H9 (cell line): ENCODE measurements at regions not wholly inside any gene's neighbourhood (a gene's known extent, or its start where the extent isn't known, plus 50 kb on each side); places are given as distances from the start of the nearest gene placed in this dataset.

Experiments used
- DNase-seq: peaks from one replicate; pipeline ENCODE4 v3.0.0-alpha.2; 2017
- H2AFZ ChIP-seq: one replicate; pipeline ENCODE4 v1.6.1; 2013; ENCODE audit warnings: mild to moderate bottlenecking, low read length, control low read depth, moderate library complexity
- H2AK5ac ChIP-seq: 2 replicates; pipeline ENCODE4 v1.6.1; 2013; ENCODE audit warnings: low read length, control low read depth, mixed read lengths; ENCODE audit not compliant: insufficient read length
- H2BK120ac ChIP-seq: one replicate; pipeline ENCODE4 v1.6.1; 2013; ENCODE audit warnings: low read depth, mild to moderate bottlenecking, low read length, control low read depth, inconsistent platforms; ENCODE audit not compliant: poor library complexity, severe bottlenecking
- H2BK12ac ChIP-seq: 2 replicates; pipeline ENCODE4 v1.6.1; 2013; ENCODE audit warnings: low read length, control low read depth, mixed read lengths, low read depth; ENCODE audit not compliant: insufficient read length
- H2BK15ac ChIP-seq: 2 replicates; pipeline ENCODE4 v1.6.1; 2013; ENCODE audit warnings: low read depth, low read length, control low read depth
- H2BK20ac ChIP-seq: one replicate; pipeline ENCODE4 v1.6.1; 2013; ENCODE audit warnings: low read depth, mild to moderate bottlenecking, low read length, control low read depth, inconsistent platforms; ENCODE audit not compliant: poor library complexity, severe bottlenecking
- H2BK5ac ChIP-seq: 2 replicates; pipeline ENCODE4 v1.6.1; 2013; ENCODE audit warnings: low read length, control low read depth, mixed read lengths; ENCODE audit not compliant: insufficient read length
- H3K14ac ChIP-seq: 2 replicates; pipeline ENCODE4 v1.6.1; 2013; ENCODE audit warnings: low read length, control low read depth; ENCODE audit not compliant: insufficient read depth
- H3K18ac ChIP-seq: 2 replicates; pipeline ENCODE4 v1.6.1; 2013; ENCODE audit warnings: low read depth, mild to moderate bottlenecking, mixed read lengths, low read length, control low read depth; ENCODE audit not compliant: insufficient read length
- H3K23ac ChIP-seq: 2 replicates; pipeline ENCODE4 v1.6.1; 2013; ENCODE audit warnings: low read length, control low read depth, mixed read lengths, low read depth; ENCODE audit not compliant: insufficient read length
- H3K23me2 ChIP-seq: 2 replicates; pipeline ENCODE4 v1.6.1; 2013; ENCODE audit warnings: low read depth, mild to moderate bottlenecking, mixed read lengths, low read length, control low read depth; ENCODE audit not compliant: insufficient read length, poor library complexity, severe bottlenecking
- H3K27ac ChIP-seq: 2 replicates; pipeline ENCODE4 v1.5.1; 2013; ENCODE audit warnings: low read length, control low read depth, mixed read lengths, low read depth; ENCODE audit not compliant: insufficient read length
- H3K27me3 ChIP-seq: 2 replicates; pipeline ENCODE4 v1.6.1; 2013; ENCODE audit warnings: low read length, control low read depth, inconsistent platforms; ENCODE audit not compliant: insufficient read depth
- H3K4ac ChIP-seq: 2 replicates; pipeline ENCODE4 v1.6.1; 2013; ENCODE audit warnings: low read depth, mild to moderate bottlenecking, control low read depth, inconsistent platforms, low read length, moderate library complexity
- H3K4me1 ChIP-seq: 2 replicates; pipeline ENCODE4 v1.6.1; 2013; ENCODE audit warnings: low read length, control low read depth, inconsistent platforms; ENCODE audit not compliant: insufficient read depth
- H3K4me2 ChIP-seq: 2 replicates; pipeline ENCODE4 v1.6.1; 2013; ENCODE audit warnings: low read length, control low read depth, mixed read lengths; ENCODE audit not compliant: insufficient read length, insufficient read depth
- H3K56ac ChIP-seq: 2 replicates; pipeline ENCODE4 v1.6.1; 2013; ENCODE audit warnings: low read depth, mild to moderate bottlenecking, mixed read lengths, low read length, control low read depth; ENCODE audit not compliant: insufficient read length
- H3K79me1 ChIP-seq: 2 replicates; pipeline ENCODE4 v1.6.1; 2013; ENCODE audit warnings: low read depth, mild to moderate bottlenecking, moderate library complexity, low read length, control low read depth, inconsistent platforms; ENCODE audit not compliant: insufficient read depth, poor library complexity, severe bottlenecking
- H3K79me2 ChIP-seq: 2 replicates; pipeline ENCODE4 v1.6.1; 2013; ENCODE audit warnings: low read length, control low read depth, inconsistent platforms; ENCODE audit not compliant: insufficient read depth
- H3K9ac ChIP-seq: 2 replicates; pipeline ENCODE4 v1.6.1; 2013; ENCODE audit warnings: low read length, control low read depth, mixed read lengths; ENCODE audit not compliant: insufficient read length; ENCODE audit errors: extremely low read depth
- H3K9me3 ChIP-seq: one replicate; pipeline ENCODE4 v1.6.1; 2013; ENCODE audit warnings: low read depth, low read length, inconsistent platforms; ENCODE audit not compliant: control insufficient read depth
- H3T11ph ChIP-seq: one replicate; pipeline ENCODE4 v1.6.1; 2013; ENCODE audit warnings: mild to moderate bottlenecking, low read length, control low read depth, inconsistent platforms
- H4K20me1 ChIP-seq: one replicate; pipeline ENCODE4 v1.6.1; 2013; ENCODE audit not compliant: control insufficient read depth, insufficient read length, insufficient read depth
- H4K5ac ChIP-seq: 2 replicates; pipeline ENCODE4 v1.6.1; 2013; ENCODE audit warnings: low read depth, mild to moderate bottlenecking, mixed read lengths, low read length, control low read depth; ENCODE audit not compliant: insufficient read length
- H4K8ac ChIP-seq: replicated peaks from 2 replicates; pipeline ENCODE4 v1.6.1; 2013; ENCODE audit warnings: low read length, control low read depth, mixed read lengths, low read depth; ENCODE audit not compliant: insufficient read length
- H4K91ac ChIP-seq: 2 replicates; pipeline ENCODE4 v1.6.1; 2013; ENCODE audit warnings: low read depth, mild to moderate bottlenecking, moderate library complexity, mixed read lengths, low read length, control low read depth; ENCODE audit not compliant: insufficient read length
- H3K27ac Mint-ChIP-seq, 3 experiments: 2 replicates in 2 of 3; 3 replicates in 1 of 3; pipeline ENCODE4 v1.8.0; 2020 to 2021; ENCODE audit warnings: mixed read lengths in 3 of 3, mild to moderate bottlenecking in 1 of 3, moderate library complexity in 1 of 3
- H3K27me3 Mint-ChIP-seq: 2 replicates; pipeline ENCODE4 v1.8.0; 2021; ENCODE audit warnings: low read depth, mild to moderate bottlenecking, moderate library complexity, mixed read lengths
- H3K36me3 Mint-ChIP-seq, 3 experiments: 2 replicates in 2 of 3; 3 replicates in 1 of 3; pipeline ENCODE4 v1.8.0; 2020 to 2021; ENCODE audit warnings: low read depth in 3 of 3, mixed read lengths in 3 of 3; ENCODE audit not compliant: insufficient read depth in 1 of 3
- H3K4me1 Mint-ChIP-seq, 2 experiments: 2 replicates each; pipeline ENCODE4 v1.8.0; 2020; ENCODE audit warnings: mixed read lengths in 2 of 2
- H3K4me3 Mint-ChIP-seq, 2 experiments: 2 replicates in 1 of 2; 3 replicates in 1 of 2; pipeline ENCODE4 v1.8.0; 2020 to 2021; ENCODE audit warnings: mild to moderate bottlenecking in 2 of 2, mixed read lengths in 2 of 2, moderate library complexity in 1 of 2
- H3K9me3 Mint-ChIP-seq, 2 experiments: 2 replicates in 1 of 2; 3 replicates in 1 of 2; pipeline ENCODE4 v1.8.0; 2020; ENCODE audit warnings: mild to moderate bottlenecking in 2 of 2, mixed read lengths in 2 of 2, moderate library complexity in 1 of 2
- WGBS: extraction: QIAGEN DNeasy Blood & Tissue Kit; methylation state at CpG from one replicate; pipeline ENCODE4 v1.1.7; 2013; ENCODE audit warnings: missing lambda C conversion rate, low lambda C conversion rate, mixed read lengths; ENCODE audit not compliant: insufficient read length; ENCODE audit errors: extremely low coverage; 5-methylcytosine and 5-hydroxymethylcytosine counted together
- TF ChIP-seq, protein P1 (sequence below): fragments of 200-600 bp; sonication (generic); conservative IDR thresholded peaks from 3 replicates; pipeline ENCODE4 v1.8.0; 2021; ENCODE audit warnings: antibody characterized with exemption, mild to moderate bottlenecking

DNA sequence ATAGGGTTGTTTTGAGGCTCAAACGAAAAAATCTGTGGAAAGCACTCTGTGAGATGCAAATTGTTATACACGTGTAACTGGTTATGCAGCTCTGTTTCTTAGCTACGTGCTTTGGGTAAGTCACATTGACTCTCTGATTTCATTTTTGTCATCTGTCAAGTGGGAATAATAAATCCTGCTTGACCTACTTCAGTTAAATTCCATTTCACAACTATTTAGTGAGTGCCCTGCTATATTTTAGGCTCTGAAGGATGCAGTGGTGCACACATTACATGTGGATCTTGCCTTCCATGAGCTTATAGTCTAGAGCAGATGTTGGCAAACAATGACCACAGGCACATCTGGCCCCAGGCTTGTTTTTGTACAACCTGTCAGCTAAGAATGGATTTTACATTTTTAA is 133.6 kb upstream of the PLET1 start:
- no peaks in the 10 kb centered on the region for H3K23me2 ChIP-seq
- no peak overlapping the region for H3K14ac ChIP-seq
- TF ChIP-seq, protein P1, sequence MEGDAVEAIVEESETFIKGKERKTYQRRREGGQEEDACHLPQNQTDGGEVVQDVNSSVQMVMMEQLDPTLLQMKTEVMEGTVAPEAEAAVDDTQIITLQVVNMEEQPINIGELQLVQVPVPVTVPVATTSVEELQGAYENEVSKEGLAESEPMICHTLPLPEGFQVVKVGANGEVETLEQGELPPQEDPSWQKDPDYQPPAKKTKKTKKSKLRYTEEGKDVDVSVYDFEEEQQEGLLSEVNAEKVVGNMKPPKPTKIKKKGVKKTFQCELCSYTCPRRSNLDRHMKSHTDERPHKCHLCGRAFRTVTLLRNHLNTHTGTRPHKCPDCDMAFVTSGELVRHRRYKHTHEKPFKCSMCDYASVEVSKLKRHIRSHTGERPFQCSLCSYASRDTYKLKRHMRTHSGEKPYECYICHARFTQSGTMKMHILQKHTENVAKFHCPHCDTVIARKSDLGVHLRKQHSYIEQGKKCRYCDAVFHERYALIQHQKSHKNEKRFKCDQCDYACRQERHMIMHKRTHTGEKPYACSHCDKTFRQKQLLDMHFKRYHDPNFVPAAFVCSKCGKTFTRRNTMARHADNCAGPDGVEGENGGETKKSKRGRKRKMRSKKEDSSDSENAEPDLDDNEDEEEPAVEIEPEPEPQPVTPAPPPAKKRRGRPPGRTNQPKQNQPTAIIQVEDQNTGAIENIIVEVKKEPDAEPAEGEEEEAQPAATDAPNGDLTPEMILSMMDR: no peak
- no peak overlapping the region for H2BK15ac ChIP-seq
- WGBS: no CpG with 5 or more reads among the region's 3 CpGs
- no peak overlapping the region for H3T11ph ChIP-seq
- H4K5ac ChIP-seq: no peak overlapping the region
- H3K23ac ChIP-seq: no peak overlapping the region
- no peak overlapping the region for H2BK20ac ChIP-seq
- no peaks in the 10 kb centered on the region for H4K20me1 ChIP-seq
- H3K27ac ChIP-seq: no peak overlapping the region
- H2AFZ ChIP-seq: no peak overlapping the region
- H2BK5ac ChIP-seq: no peak overlapping the region
- H3K9me3 ChIP-seq: no peaks in the 10 kb centered on the region
- H3K9me3 Mint-ChIP-seq: peaks cover 1 to 2% of the 10 kb centered on the region in 2 experiments; a peak in 2 of 5 replicates
- no peaks in the 10 kb centered on the region for H3K27me3 ChIP-seq
- H3K4ac ChIP-seq: no peak overlapping the region
- H4K8ac ChIP-seq: no peak overlapping the region
- no peak overlapping the region for H4K91ac ChIP-seq
- no peaks in the 10 kb centered on the region for H3K79me1 ChIP-seq
- no peak overlapping the region for H2BK12ac ChIP-seq
- H3K27ac Mint-ChIP-seq: no peak overlapping the region
- H3K4me1 Mint-ChIP-seq: no peaks in the 10 kb centered on the region
- peaks cover 5% of the 10 kb centered on the region for H3K27me3 Mint-ChIP-seq
- H2AK5ac ChIP-seq: no peak overlapping the region
- H3K18ac ChIP-seq: no peak overlapping the region
- no peak overlapping the region for H3K4me2 ChIP-seq
- H3K9ac ChIP-seq: no peak overlapping the region
- no peak overlapping the region for H3K56ac ChIP-seq
- no peak for DNase-seq
- no peaks in the 10 kb centered on the region for H3K79me2 ChIP-seq
- peaks cover 0 to 2% (median under 1%) of the 10 kb centered on the region in 3 experiments; a peak in 1 of 7 replicates for H3K36me3 Mint-ChIP-seq
- H3K4me1 ChIP-seq: no peaks in the 10 kb centered on the region
- H2BK120ac ChIP-seq: no peak overlapping the region
- no peak overlapping the region for H3K4me3 Mint-ChIP-seq
